ENCODE measurements at regions not wholly inside any gene's neighbourhood (a gene's known extent, or its start where the extent isn't known, plus 50 kb on each side); places are given as distances from the start of the nearest gene placed in this dataset.
"Not testable (repeated sequence)": the region's sequence is repeated elsewhere in the genome, so short reads cannot be mapped to it uniquely, and the experiment has no call there.

DNA sequence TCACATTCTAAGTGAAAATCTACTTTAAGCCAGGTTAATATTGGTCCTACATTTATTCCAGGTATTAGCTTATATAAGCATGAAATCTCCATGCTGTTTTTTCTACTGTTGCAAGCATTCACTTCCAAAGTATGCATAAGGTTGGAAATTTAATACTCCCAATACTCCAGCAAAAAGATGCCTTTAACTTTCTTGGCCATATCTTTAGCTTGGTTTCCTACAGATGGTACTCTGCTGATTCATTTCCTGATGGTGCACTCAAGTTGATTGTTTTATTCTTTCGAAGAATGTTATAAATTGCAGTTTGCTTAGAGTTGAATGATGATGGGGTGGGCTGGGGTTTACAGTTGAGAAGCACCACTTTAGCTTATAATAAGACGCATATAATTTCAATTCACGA is 330.2 kb downstream of the PTTG2 start:
- DNase-seq (ENCODE audit: low read depth): no peak
- TF ChIP-seq, protein P1, sequence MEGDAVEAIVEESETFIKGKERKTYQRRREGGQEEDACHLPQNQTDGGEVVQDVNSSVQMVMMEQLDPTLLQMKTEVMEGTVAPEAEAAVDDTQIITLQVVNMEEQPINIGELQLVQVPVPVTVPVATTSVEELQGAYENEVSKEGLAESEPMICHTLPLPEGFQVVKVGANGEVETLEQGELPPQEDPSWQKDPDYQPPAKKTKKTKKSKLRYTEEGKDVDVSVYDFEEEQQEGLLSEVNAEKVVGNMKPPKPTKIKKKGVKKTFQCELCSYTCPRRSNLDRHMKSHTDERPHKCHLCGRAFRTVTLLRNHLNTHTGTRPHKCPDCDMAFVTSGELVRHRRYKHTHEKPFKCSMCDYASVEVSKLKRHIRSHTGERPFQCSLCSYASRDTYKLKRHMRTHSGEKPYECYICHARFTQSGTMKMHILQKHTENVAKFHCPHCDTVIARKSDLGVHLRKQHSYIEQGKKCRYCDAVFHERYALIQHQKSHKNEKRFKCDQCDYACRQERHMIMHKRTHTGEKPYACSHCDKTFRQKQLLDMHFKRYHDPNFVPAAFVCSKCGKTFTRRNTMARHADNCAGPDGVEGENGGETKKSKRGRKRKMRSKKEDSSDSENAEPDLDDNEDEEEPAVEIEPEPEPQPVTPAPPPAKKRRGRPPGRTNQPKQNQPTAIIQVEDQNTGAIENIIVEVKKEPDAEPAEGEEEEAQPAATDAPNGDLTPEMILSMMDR (IDR thresholded peaks at IDR 0.05; ENCODE audit: insufficient read depth, low read depth, low read length, missing control alignments): no peak
- no peak overlapping the region for H3K4me3 ChIP-seq (ENCODE audit: low read depth, low read length)

DNA sequence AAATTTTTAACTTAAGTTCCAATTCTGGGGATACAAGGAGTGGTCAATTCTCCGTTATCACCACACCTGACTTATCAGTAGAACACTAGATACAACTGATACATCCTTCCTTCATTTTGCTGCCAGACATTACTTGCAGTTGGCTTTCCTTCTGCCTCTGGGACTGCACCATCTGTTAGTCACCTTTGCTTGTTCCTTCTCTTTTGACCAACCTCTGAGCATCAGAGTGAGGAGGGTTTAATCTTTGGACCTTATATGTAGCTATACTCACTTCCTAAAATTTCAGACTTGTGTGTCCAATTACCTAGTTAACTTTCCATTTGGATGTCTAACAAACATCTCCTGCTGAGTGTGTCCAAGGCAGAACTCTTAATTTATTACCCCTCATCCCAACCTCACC is 330.7 kb downstream of the PTTG2 start:
- no peak for DNase-seq (ENCODE audit: low read depth)
- TF ChIP-seq, protein P1 (IDR thresholded peaks at IDR 0.05; ENCODE audit: insufficient read depth, low read depth, low read length, missing control alignments): no peak

DNA sequence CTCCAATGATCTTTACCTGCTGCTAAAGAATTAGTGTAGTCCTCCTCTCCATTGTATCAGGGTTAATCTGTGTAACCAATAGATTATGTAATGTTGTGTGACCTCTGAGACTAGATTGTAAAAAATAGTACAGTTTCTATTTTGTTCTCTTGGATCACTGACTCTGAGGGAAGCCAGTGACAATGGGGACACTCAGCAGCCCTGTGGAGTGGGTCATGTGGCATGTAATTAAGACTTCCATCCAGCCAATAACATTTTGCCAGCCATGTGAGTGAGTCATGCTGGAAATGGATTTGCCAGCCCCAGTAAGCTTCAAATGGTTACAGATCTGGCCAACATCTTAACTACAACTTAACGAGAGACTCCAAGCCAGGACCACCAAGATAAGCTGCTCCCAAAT is 332.3 kb downstream of the PTTG2 start:
- TF ChIP-seq, protein P1 (IDR thresholded peaks at IDR 0.05; ENCODE audit: insufficient read depth, low read depth, low read length, missing control alignments): no peak
- no peak overlapping the region for H3K4me3 ChIP-seq (ENCODE audit: low read depth, low read length)
- DNase-seq (ENCODE audit: low read depth): no peak

More for the DNA sequence above, 330.7 kb downstream of the PTTG2 start:
- no peak overlapping the region for H3K4me3 ChIP-seq (ENCODE audit: low read depth, low read length)

DNA sequence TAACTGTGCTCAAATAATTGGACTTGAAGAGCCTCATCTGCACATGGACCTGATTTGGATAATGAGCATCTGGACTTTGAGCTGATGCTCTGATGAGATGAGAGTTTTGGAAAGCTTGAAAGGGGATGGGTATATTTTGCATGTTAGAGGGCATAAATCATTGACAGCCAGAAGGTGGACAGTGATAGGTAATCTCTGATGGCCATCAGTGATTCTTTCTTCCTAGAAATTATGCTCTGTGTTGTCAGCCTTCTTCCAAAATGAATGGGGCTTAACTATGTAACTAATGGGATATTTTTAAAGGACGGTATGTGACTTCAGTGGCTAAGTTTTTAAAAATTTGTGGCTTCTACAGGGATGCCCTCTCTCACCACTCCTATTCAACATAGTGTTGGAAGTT is 334.0 kb downstream of the PTTG2 start:
- TF ChIP-seq, protein P1 (IDR thresholded peaks at IDR 0.05; ENCODE audit: insufficient read depth, low read depth, low read length, missing control alignments): no peak
- no peak for DNase-seq (ENCODE audit: low read depth)
- no peak overlapping the region for H3K4me3 ChIP-seq (ENCODE audit: low read depth, low read length)

DNA sequence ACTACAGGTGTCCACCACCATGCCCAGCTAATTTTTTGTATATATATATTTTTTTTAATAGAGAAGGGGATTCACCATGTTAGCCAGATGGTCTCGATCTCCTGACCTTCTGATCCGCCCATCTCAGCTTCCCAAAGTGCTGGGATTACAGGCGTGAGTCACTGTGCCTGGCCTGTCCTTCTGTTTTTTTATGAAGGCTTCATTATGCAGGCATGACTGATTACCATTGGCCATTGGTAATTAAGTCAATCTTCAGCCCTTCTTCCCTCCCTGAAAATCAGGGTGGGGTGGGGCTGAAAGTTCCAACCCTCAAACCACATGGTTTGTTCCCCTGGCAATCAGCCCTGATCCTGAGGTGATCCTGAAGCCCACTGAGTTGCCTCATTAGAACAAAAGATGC is 336.9 kb downstream of the PTTG2 start:
- DNase-seq (ENCODE audit: low read depth): no peak
- TF ChIP-seq, protein P1 (IDR thresholded peaks at IDR 0.05; ENCODE audit: insufficient read depth, low read depth, low read length, missing control alignments): no peak

DNA sequence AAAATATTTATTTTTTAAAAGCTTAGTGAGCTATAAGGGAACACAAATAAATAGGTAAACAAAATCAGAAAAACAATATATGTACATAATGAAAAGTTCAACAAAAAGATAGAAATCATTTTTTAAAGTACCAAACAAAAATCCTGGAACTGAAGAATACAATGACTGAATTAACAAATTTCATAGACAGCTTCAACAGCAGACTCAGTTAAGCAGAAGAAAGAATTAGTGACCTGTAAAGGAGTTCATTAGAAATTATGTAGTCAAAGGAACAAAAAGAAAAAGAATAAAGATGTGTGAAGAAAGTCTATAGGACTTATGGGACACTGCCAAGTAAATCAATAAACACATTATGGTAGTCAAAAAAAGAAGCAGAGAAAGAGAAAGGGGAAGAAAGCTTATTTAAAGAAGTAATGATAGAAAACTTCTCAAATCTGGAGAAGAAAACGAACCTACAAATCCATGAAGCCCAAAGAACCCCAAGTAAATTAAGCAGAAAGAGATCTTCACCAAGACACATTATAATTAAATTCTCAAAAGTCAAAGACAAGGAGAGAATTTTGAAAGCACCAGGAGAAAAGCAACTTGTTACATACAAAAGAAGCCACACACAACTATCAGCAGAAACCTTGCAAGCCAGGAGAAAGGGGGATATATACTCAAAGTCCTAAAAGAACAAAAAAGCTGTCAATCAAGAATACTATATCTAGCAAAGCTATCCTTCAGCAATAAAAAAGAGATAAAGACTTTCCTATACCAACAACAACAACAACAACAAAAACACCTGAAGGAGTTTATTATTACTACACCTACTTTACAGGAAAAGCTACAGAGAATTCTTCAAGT is 338.9 kb downstream of the PTTG2 start:
- DNase-seq (ENCODE audit: low read depth): no peak
- TF ChIP-seq, protein P1 (IDR thresholded peaks at IDR 0.05; ENCODE audit: insufficient read depth, low read depth, low read length, missing control alignments): no peak
- no peak overlapping the region for H3K4me3 ChIP-seq (ENCODE audit: low read depth, low read length)

More for the DNA sequence above, 336.9 kb downstream of the PTTG2 start:
- no peak overlapping the region for H3K4me3 ChIP-seq (ENCODE audit: low read depth, low read length)

DNA sequence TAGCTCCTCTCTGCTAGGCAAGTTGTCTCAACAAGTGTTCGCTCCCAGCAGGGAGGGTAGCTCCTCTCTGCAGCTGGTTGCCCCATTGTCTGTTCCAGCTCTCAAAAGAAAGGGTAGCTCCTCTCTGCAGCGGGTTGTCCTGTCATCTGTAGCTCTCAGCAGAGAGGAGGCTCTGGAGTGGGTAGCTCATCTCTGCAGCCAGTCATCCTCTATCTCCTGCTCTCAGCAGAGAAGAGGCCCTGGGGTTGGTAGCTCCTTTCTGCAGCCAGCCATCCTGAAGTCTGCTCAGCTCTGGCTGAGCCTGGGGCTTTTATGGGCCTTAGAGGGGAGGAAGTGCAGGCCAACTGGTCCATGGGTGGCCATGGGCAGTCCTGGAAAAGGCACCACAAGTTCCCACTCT is 342.7 kb downstream of the PTTG2 start:
- H3K4me3 ChIP-seq (ENCODE audit: low read depth, low read length): no peak overlapping the region
- TF ChIP-seq, protein P1 (IDR thresholded peaks at IDR 0.05; ENCODE audit: insufficient read depth, low read depth, low read length, missing control alignments): no peak
- no peak for DNase-seq (ENCODE audit: low read depth)

DNA sequence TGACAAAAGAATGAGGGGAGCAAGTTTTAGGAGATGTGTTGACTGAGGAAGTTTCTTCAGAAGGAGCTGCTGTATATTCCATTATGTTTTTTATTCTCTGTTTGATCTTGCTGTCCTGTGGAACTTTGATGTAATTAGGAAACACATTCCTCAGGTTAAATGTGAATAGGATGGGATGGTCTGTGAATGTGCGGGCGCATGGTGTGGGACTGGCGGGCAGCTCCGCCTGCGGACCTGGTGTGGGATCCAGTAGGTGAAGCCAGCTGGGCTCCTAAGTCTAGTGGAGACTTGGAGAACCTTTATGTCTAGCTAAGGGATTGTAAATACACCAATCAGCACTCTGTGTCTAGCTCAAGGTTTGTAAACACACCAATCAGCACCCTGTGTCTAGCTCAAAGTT is 344.3 kb downstream of the PTTG2 start:
- DNase-seq (ENCODE audit: low read depth); H3K4me3 ChIP-seq (ENCODE audit: low read depth, low read length): not testable (repeated sequence)
